ENCODE measurements at regions not wholly inside any gene's neighbourhood (a gene's known extent, or its start where the extent isn't known, plus 50 kb on each side); places are given as distances from the start of the nearest gene placed in this dataset.

GRCh38 chr21:32200029-32200428 lies 78.8 kb downstream of the MIS18A start:
- TF ChIP-seq SPI1 (IDR thresholded peaks at IDR 0.05; ENCODE audit: borderline replicate concordance, insufficient read depth, low read depth, low read length) (no peak), ZBTB40 (IDR thresholded peaks at IDR 0.05; ENCODE audit: borderline replicate concordance) (no peak), SP1 (IDR thresholded peaks at IDR 0.05; ENCODE audit: low read depth, low read length) (no peak), MAX (IDR thresholded peaks at IDR 0.05; ENCODE audit: low read depth, low read length) (no peak), CTCF (IDR thresholded peaks at IDR 0.05 in 2 of 3, conservative IDR thresholded peaks at IDR 0.05 in 1 of 3; ENCODE audit: control insufficient read depth in 2 of 3, extremely low read depth in 1 of 3, insufficient read depth in 1 of 3, low read depth in 3 of 3, low read length in 3 of 3) (no peak), EED (IDR thresholded peaks at IDR 0.05; ENCODE audit: low read depth) (no peak), SMC3 (IDR thresholded peaks at IDR 0.05; ENCODE audit: borderline replicate concordance, low read length) (no peak), PAX5 (IDR thresholded peaks at IDR 0.05; ENCODE audit: borderline replicate concordance, low read depth, low read length) (no peak), ESRRA (IDR thresholded peaks at IDR 0.05; ENCODE audit: low read length) (no peak), CBX5 (IDR thresholded peaks at IDR 0.05; ENCODE audit: low read depth) (no peak)
